Activated CD8-positive, alpha-beta memory T cell treated with anti-CD3 and anti-CD28 coated beads for 48 hours (primary cell): ENCODE measurements at regions not wholly inside any gene's neighbourhood (a gene's known extent, or its start where the extent isn't known, plus 50 kb on each side); places are given as distances from the start of the nearest gene placed in this dataset.
"Not testable (repeated sequence)": the region's sequence is repeated elsewhere in the genome, so short reads cannot be mapped to it uniquely, and the experiment has no call there.

Source experiments
- DNase-seq, 3 experiments: peaks; one replicate each; pipeline ENCODE4 v3.0.0-alpha.2; 2020; ENCODE audit warnings: low read depth in 2 of 3, low spot score in 2 of 3

DNA sequence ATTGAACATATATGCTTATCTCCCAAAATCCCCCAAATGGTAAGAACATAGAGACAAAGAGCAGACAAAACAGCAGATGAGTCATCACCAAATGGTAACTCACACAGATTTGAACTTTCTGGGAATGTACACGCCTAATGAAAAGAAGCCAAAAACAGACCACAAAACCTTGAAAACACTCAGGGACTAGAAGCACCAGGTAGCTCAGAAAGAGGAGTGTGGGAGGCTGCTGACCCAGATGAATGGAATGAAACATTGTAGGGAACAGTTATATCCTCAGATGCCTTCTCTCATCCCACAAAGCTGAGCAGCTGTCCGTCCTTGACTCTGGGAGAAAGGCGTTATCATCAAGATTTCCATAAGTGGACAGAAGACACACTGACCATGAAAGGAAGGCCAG, 307.0 kb upstream of the USP25 start:
- no peak for DNase-seq

DNA sequence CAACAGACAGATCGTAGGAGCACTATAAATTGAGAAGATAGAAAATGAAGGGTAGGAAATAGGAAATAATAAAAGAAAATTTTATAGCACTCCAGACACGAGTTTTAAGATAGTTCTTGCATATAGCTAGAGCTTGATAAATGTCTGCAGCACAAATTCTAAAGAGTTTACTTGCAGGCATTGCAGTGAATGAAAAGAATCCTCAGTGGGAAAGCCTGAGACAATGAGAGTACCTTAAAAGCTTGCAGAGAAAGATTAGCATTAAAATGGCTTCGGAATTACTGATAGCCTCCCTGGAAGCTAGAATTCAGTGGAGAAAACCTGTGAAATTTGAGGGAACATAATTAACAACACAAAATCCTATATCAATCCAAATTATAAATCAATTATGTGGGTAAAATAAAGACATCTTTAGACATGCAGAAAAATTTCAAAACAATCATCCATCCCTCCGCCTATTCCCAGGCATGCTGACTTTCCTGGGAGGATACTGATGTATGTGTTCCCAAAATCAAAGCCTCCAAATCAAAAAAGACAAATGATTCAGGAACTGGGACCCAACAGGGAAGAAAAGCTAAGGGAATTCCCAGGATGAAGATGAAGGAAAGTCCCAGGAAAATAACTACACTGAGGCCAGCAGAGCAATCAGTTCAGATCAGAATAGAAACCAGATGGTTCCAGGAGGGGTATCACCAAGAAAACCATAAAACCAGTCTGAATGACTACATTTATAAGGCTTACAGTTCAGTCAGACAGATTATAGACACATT, 305.9 kb upstream of the USP25 start:
- no peak for DNase-seq

DNA sequence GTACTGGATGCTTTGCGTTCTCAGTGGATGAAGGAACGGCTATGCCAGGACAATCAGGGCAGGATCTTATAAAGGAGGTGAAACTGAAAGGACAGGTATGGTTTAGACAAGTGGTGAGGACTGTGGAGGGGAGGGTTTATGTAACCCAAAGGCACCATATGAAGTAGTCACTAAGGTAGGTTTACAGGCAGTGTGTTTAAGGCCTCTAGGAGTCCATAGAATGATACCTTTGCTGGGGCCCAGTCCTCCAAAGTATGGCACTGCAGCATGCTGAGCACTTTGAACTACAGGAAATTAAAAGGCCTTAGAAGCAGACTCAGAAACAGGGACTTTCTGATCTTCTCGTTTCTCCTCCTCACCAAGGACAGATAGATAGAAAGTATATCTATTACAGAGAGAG, 304.7 kb upstream of the USP25 start:
- DNase-seq, result no peak

DNA sequence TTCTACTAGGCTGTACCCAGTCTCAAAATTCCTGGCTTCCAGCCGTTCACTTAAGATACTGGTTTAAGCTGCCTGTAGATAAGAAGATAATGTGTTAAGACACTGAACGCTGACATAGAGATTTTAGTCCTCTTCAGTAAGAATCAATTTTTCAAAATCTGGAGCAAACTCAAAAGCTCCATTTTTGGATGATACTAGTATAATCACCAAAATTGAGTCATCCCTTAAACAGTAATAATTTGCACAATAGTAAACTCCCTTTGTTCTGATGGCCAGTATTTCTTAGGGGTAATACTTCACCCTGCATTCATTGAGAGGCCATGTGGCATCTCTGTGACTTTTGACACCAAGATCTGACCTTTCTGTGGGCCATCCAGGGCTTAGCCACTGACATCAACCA, 299.8 kb upstream of the USP25 start:
- DNase-seq, result no peak

DNA sequence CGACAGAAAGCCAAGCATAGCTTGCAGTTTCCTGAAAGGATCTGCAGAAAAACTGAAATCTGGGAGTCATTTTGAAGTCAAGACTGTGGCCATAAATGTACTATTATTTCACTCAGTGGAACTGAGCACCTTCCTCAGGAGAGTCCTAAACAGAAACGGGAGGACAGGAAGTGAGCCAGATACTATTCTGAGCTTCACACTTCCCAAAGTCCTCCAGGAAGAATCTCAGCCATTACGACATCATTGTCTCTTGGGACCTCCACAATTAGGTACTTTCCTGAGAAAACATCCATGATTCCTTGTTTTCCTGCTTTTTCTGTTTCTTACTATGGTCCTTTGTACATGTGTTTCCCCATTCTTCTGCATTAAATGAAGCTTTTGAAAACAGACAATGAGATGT, 299.2 kb upstream of the USP25 start:
- no peak for DNase-seq

DNA sequence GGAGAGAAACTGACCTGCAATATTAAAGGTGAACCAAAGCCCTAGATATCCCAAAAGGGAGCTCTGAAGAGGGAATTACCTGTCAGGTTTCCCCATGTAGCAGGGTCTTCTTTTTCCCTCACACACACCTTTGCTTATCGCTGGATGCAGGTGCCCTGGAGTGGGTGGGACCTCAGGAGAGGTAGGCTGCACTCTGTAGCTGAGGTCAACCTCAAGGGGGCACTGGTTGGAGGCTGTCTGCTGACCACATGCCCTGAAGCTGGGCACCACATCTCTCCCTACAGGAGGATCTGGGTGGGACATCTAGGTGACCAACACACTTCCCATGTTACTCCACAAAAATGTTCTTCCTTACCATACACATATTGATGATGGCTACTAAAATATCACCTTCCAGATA, 298.7 kb upstream of the USP25 start:
- no peak for DNase-seq

DNA sequence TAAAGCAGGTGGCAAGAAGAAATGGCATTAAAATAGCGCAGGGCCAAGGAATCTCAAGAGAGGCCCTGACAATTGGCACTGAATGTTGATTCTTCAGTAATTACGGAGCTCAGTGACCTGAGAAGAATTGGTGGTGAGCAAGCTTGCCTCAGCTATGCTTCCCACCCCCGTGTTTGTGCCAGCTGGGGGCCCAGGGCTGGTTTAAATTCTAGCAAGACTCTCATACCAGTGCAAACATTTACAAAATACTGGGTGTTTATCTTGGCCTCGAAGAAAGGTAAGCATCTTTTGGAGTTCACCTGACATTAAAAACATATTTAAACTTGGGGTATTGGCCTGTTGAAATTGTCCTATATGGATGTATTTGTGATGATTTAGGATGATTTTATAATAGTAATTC, 296.7 kb upstream of the USP25 start:
- no peak for DNase-seq

DNA sequence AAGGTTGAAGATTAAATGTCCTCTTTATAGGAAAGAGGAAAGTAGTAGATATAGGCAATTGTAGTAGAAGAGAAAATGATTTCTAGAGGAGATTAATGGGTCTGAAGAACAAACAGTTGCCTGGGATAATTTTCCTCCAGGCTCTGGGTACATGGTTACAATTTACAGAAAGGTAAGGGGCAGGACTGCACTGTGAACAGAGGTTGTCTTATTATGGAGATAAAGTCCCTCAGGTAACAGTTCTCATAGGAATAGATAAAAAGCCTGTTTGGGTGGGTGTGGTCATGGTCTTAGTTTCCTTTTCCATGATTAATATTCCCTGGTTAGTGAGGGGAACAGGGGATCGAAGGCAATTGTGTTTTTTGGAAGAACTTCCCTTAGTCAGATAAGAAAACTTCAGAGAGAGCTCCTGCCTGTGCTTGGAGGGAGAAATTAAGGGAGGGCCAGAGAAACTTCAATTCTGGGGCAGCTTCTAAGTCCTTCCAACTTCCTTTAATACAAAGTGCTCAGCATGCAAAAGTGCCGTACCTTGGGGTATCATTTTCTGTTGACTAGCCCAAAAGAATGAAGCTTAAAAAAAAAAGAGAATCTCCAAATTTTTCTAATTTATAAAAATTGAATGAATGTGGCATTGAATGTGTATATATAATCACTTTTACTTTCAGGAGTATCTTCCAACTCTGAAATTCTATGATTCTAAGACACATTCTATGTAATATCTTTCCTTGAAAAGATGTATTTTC, 295.4 kb upstream of the USP25 start:
- DNase-seq, result no peak

DNA sequence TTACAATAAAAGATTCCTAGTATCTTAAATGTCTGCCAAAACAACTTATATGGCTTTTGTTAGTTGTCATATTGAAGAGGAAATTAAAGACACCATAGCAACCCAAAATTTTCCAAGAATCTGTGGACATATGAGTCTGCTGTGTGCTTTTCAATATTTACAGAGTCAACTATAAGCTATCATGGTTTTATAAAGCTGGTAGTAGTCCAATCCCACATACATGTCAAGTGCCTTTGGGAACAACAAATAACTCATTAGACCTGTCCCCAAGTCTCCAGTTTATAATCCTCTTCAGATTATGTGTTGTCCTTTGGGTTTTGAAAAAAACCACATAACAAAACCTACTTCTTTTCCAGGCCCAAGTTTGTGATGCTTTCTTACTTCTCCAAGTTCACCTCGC, 293.8 kb upstream of the USP25 start:
- no peak for DNase-seq

DNA sequence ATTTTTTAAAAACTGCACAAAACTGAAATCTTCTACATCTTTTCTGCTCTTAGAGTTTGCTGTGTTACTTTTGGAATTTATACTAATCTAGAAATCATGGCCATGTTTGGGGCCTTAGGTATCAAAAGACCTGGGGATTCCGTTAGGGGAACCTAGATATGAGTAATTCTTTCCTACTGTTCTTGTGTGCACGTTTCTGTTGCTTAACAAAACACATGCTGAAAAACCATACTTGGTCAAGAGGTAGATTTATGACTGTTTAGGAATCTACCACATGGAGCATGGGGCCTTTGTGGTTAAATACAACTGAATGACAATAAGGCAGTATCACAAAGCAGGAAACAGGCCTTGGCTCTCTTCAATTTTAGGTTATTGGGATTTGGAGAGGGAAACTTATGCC, 291.9 kb upstream of the USP25 start:
- no peak for DNase-seq

DNA sequence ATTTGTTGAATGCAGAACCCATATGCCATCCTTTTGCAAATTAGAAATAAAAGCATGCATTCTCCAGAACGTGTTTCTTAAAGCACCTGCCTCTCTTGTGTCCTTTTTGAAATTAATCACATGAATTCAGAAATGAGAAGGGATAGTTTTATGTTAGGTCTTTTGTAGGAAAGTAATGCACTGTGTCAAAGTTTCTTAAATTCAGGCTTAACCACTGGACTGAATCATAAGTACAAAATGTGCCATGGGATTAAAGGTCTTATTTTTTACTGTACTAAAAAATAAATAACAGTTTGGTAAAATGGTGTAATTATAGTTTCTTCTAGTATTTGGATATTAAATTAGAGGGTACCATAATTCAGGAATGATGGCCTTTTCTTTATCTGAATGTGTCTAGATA, 290.1 kb upstream of the USP25 start:
- DNase-seq, result no peak

DNA sequence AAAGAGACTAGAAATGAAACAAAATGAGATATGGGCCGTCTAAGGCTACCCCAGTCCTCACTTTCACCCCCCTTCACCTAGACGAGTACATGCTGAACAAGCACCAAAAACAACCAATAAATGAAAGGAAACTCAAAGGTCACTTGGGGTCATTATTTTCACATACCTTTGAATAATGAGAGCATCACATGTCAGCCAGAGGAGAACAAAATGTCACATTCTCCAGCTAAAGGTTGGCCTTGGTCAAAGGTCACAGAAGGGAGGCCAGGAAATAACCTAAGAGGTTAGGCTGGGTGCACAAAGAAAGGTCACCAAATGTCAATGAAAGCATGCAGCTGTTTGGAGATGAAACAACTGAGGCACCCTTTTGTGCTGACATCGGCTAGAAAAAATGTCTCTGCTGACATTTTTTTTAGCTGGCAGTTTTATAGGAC, 288.7 kb upstream of the USP25 start:
- no peak for DNase-seq

DNA sequence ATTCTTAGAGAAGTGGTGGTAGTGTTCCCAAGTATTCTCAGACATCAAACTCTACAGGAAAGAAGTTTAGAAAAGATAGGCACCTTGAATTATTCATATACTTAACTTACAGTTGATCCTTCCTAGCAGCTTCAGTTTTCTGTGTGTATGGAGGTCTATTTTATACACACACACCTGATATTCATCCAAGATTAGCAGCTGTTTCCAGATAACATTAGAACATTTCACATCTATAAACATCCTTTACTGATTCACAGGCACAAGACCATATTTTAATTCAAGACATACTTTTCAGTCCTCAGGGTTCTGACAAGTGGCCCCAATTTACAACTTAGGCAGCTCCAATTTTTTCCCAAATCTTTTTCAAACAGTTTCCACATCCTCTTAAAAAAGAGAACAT, 287.8 kb upstream of the USP25 start:
- DNase-seq, result no peak

DNA sequence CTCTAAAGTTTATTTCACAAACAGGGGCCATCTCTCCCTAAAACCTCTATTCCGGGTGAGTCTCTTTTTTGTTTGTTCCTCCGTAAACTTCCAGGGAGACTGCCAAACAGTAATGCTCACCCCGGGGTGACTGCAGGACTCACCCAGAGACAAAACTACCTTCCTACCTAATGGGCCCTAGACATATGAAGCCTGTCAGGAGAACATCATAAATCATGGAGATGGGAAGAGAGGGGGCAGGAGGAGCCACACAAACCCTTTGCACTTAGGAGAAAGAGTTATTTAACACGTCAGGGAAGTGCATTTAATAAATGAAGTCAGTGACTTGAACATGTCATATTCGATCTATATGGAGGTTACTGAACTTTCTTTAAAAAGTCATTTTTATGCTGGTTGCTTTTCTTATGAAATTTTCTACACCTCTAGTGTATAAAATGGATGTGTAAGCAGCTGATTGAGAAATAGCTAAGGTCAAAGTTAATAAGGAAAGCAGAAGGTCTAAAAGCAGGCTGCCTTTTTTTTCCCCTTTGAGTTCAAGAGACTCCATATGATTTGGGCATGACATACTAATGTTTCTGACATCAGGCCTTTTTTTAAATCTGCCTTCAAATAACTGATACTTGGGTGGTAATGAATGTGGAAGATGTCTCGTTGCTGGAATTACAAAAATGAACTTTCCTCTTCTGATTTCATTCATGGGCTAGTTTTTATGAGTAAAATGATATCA, 286.9 kb upstream of the USP25 start:
- no peak for DNase-seq

DNA sequence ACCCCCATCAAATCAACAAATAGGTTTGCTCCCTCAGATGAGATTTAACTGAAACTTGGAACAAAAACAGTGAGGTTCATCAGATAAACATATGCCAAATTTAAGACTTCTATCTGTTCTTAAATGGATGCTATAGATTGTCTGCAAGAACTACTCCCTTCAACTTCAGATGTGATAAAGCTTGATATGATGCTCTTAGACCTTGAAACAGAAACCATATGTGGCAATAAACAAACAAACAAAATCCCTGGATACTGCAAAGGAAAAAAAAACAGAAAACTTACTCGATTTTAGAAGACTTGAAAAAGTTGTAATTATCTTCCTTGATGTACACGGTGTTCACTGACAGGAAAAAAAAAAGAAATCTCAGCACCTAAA, 286.1 kb upstream of the USP25 start:
- DNase-seq, result no peak

DNA sequence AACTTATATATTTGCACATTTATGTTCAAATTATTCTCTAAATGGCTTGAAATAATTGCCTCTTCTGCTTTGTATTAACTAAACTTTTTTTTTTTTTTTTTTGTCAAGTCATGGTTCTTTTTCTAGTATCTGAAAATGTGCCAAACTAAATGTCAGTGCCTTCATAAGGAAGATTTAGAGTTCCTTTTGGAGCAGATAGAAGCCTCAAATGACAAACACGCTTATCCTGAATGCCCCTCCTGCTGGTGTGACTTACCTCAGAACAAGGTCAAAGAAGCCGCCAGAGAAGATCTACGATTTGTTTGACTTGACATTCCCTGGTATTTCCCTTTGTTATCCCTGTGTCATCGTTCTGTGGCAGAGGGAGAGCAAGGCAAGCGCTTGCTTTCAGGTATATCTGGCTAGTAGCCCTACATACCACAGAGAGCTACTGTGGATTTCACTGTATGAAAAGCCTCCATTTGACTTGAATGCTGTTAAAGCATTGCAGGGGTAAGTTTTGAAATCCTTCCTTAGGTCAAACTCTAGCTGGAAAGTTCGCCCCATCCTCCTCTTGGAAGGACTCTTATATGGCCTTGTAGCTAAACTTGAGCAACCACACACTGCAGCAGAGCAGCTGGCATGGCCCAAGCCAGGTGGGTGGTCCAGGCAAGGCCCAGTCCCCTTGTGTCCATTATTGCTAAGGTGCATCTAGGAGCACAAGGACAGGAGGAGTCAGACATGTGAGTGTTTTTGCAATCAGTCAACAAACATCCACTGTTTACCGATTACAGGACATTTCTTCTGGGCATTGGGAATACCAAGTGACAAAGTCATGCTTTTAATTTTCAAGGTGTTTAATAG, 285.4 kb upstream of the USP25 start:
- DNase-seq, result no peak

DNA sequence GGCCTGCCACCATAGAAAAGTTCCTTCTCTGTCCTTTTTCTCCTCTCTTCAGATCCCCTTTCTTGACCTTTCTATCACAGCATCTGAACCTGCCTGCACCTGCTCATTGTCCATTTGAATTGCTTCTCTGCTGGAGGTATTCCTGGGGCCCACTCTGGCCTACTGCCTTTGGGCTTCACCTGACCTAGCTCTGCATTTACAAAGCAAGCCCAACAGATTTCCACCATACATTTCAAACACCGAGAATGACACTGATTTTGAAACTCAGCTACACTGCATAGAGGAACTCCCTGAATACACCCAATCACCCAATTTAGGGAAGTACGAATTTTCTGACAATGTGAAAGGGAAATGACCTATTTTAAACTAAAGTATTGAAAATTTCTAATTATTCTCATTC, 284.5 kb upstream of the USP25 start:
- no peak for DNase-seq

DNA sequence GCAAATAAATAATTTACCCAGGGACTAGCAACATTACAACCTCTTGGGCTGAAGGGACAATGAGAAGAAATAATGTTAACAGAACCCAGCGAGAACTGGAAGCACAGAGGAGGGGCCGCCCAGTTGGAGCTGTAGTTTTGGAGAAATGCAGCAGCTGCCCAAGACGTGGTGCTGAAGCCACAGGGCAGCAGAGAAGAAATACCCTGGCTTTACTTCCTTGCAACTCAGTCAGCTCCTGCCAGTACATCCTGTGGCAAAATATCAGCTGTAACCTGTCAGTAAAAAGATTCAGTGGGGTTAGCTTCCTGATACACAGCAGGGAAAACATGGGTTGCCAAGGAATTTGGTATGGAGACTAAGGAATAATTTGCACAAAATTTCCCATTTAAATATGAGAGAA, 283.6 kb upstream of the USP25 start:
- no peak for DNase-seq

DNA sequence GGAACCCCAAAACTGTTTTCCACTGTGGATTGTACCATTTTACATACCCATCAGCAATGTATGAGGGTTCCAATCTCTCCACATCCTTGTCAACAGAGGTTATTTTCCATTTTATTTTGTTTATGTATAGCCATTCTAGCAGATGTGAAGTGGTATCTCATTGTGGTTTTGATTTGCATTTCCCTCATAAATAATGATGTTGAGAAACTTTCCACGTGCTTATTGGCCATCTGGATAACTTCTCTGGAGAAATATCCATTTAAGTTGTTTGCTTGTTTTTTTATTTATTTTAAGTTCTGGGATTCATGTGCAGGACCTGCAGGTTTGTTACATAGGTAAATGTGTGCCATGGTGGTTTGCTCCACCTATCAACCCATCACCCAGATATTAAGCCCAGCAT, 280.2 kb upstream of the USP25 start:
- DNase-seq, result no peak

DNA sequence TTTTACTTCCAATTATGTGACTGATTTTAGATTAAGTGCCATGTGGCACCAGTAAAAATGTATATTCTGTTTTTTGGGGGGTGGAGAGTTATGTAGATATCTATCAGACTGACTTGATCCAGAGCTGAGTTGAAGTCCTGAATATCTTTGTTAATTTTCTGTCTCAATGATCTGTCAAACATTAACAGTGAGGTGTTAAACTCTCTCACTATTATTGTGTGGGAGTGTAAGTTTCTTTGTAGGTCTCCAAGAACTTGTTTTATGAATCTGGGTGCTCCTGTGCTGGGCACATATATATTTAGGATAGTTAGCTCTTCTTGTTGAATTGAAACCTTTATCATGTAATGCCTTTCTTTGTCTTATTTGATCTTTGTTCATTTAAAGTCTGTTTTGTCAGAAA, 276.5 kb upstream of the USP25 start:
- no peak for DNase-seq

DNA sequence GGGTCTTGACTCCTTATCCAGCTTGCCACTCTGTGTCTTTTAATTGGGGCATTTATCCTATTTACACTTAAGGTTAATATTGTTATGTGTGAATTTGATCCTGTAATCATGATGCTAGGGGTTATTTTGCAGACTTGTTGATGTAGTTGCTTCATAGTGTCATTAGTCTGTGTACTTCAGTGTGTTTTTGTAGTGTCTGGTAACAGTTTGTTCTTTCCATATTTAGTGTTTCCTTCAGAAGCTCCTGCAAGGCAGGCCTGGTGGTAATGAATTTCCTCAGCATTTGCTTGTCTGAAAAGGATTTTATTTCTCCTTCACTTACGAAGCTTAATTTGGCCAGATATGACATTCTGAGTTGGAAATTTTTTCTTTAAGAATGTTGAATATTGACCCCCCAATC, 276.0 kb upstream of the USP25 start:
- not testable (repeated sequence) for DNase-seq
